Right cardiac atrium (tissue), 5 donors: ENCODE measurements at regions not wholly inside any gene's neighbourhood (a gene's known extent, or its start where the extent isn't known, plus 50 kb on each side); places are given as distances from the start of the nearest gene placed in this dataset.
A peak's percentile ranks its signal among the peaks of the same experiment; 100 is the strongest.

Experiments used
- ATAC-seq, 2 donors: fragments of 200-7000 bp; cut with Tn5 transposase; one replicate each; pipeline versions ENCODE4 v1.8.0 to v1.9.1; 2020; ENCODE audit warnings: moderate library complexity in 2 of 2, mild to moderate bottlenecking in 1 of 2
- DNase-seq, 3 donors: peaks; one replicate each; pipeline ENCODE4 v3.0.0-alpha.2; 2020
- H3K27ac ChIP-seq: one replicate; pipeline ENCODE4 v1.5.1; 2013; ENCODE audit warnings: mild to moderate bottlenecking, low read length, control low read depth, moderate library complexity
- H3K27me3 ChIP-seq: one replicate; pipeline ENCODE4 v1.6.1; 2013; ENCODE audit not compliant: control insufficient read depth, insufficient read depth
- H3K4me1 ChIP-seq: one replicate; pipeline ENCODE4 v1.6.1; 2013; ENCODE audit warnings: low read length; ENCODE audit not compliant: control insufficient read depth, insufficient read depth
- H3K4me3 ChIP-seq: one replicate; pipeline ENCODE4 v1.5.1; 2013; ENCODE audit warnings: low read length, control low read depth
- H3K9me3 ChIP-seq: one replicate; pipeline ENCODE4 v1.6.1; 2013; ENCODE audit warnings: low read length; ENCODE audit not compliant: control insufficient read depth
- WGBS: extraction: QIAGEN DNeasy Blood & Tissue Kit; methylation state at CpG from one replicate; pipeline ENCODE4 v1.1.7; 2013; 5-methylcytosine and 5-hydroxymethylcytosine counted together
- intact Hi-C, 4 donors: fragments of 100-400 bp; cut with DNase I; formaldehyde crosslinking; loops; one replicate each; pipeline versions ENCODE4 v1.11.0 to v1.14.0; 2022 to 2023
- donor health status: healthy with polysubstance abuse.
- donor health status: DM: no; HTN: yes; CAD: no.
- donor health status: DM: no; HTN: no; CAD: no.
- donor health status: DM: no; HTN: yes; CAD: no; lungs with severe emphysema.
- donor health status: DM: yes; HTN: yes; CAD: no.

DNA sequence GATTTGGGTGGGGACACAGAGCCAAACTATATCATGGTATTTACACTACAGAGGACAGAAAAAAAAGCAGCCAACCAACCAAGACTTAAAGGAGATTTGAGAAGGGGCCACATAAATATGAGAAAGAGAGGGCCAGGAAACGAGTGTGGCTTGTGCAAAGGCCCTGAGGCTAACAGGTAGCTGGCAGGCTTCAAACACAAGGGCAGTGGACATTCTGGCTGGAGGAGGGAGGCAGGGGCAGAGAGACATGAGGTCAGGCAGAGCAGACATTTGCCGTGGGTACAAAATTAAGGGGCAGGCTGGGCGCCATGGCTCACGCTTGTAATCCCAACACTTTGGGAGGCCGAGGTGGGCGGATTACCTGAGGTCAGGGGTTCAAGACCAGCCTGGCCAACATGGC lies 278.7 kb downstream of the FOXO1 start:
- H3K4me3 ChIP-seq = no peak overlapping the region
- DNase-seq (no peak), ATAC-seq (no peak)
- peaks cover 2% of the 10 kb centered on the region for H3K4me1 ChIP-seq
- H3K27me3 ChIP-seq = no peaks in the 10 kb centered on the region
- WGBS = 98% methylated on average over 6 of the region's 6 CpGs
- H3K27ac ChIP-seq = no peak overlapping the region
- no peaks in the 10 kb centered on the region for H3K9me3 ChIP-seq
- intact Hi-C loops = no loop called here

DNA sequence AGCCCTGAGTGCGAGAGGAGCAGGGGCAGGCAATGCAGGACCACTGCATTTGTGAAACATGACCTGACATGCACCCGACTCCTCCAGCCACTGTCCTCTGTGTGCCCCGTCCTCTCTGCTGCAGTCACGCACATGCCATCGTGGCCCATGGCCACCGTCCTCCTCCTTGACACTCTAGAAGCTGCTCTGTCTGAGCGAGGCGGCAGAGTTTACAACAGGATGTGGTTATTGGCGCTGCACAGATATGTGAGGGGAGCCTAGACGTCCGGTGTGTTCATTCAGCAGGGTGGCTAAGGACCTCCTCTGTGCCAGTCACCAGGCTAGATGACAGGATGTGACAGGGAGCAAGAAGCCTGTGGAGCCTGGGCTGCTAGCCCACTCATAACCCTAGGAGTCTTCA lies 277.8 kb downstream of the FOXO1 start:
- Histone ChIP-seq H3K4me1 (peaks cover 2% of the 10 kb centered on the region), H3K27me3 (no peaks in the 10 kb centered on the region), H3K9me3 (no peaks in the 10 kb centered on the region), H3K27ac (no peak overlapping the region), H3K4me3 (no peak overlapping the region)
- ATAC-seq (peak; percentile 68 to 73), DNase-seq (peak in 1 of 3 donors; percentile 68)
- intact Hi-C loops = no loop called here
- 70% methylated on average over 11 of the region's 11 CpGs for WGBS

DNA sequence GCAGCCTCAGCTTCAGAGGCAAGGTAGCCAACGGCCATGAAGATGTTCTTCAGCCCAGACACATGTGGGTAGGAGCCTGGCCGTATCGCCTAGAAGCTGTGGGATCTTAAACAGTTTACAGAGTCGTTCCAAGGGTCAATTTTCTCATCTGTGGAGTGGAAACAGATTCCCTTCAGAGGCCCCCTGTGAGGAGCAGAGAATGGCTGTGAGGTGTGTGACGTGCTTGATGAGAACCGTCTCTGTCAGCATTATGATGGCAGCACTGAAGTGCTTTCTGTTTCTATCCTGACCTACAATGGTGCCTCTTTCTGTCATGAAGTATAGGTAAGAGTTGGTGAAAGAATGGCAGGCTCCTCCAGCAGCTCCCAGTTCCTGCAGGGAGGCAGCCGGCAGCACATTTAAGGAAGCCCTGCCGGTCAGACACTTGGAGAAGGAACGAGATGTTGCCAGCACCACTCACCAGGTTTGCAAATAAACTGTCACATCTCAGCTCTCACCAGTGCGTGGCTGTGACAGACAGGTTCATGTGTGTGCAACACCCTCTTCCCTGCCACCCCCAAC lies 277.3 kb downstream of the FOXO1 start:
- H3K9me3 ChIP-seq = no peaks in the 10 kb centered on the region
- no peak overlapping the region for H3K27ac ChIP-seq
- no peak for DNase-seq
- H3K4me3 ChIP-seq = no peak overlapping the region
- no peaks in the 10 kb centered on the region for H3K4me1 ChIP-seq
- 63% methylated on average over 10 of the region's 10 CpGs for WGBS
- H3K27me3 ChIP-seq = no peaks in the 10 kb centered on the region
- intact Hi-C loops = no loop called here
- ATAC-seq = peak in 1 of 2 donors; percentile 31

DNA sequence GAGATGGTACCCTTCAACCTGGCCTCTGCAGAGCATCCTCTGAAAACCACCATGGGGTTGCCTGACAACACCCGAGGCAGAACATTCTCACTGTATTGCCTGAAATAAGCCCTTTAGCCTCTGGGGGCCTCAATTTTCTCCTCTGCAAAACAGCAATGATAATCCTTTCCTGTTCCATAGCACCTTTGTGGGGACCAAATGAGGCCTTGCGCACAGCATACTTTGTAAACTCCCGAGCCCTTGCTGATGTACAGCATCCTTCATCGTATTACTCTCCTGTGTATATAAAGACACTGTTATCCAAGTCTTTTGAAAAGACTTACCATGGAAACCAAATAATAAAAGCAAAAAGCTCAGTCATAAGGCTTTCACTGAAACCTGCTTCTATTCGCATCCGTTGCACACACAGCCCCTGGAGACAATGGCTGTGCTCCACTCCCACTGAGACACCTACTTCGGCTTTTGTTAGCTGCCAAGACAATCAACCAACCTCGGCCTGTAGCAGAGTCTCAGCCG lies 276.0 kb downstream of the FOXO1 start:
- no peaks in the 10 kb centered on the region for H3K9me3 ChIP-seq
- H3K4me1 ChIP-seq = no peaks in the 10 kb centered on the region
- H3K27ac ChIP-seq = no peak overlapping the region
- intact Hi-C loops = no loop called here
- ATAC-seq (peak in 1 of 2 donors; percentile 70), DNase-seq (no peak)
- WGBS = 73% methylated on average over 9 of the region's 9 CpGs
- no peak overlapping the region for H3K4me3 ChIP-seq
- no peaks in the 10 kb centered on the region for H3K27me3 ChIP-seq

DNA sequence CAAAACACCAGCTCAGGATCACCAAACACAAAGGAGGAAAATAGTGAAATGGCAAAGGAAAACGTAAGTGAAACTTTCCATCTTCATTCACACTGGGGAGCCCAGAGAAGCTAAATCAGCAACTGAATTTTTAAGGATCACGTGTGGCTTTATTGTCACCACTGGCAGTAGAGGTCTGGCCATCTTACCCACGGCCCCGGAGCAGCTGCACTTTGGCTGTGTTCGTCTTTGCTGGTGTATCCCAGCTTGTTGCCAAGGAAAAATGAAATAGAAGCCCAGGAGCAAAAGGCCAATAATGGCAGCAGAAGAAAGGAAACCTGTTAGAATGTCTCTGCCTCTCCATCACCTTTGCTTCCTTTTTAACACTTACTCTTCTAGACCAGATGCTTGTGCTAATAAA lies 274.7 kb downstream of the FOXO1 start:
- ATAC-seq (no peak), DNase-seq (no peak)
- intact Hi-C loops = no loop called here
- Histone ChIP-seq H3K4me3 (no peak overlapping the region), H3K9me3 (no peaks in the 10 kb centered on the region), H3K27ac (no peak overlapping the region), H3K27me3 (no peaks in the 10 kb centered on the region), H3K4me1 (no peaks in the 10 kb centered on the region)
- WGBS = 75% methylated on average over 5 of the region's 5 CpGs

DNA sequence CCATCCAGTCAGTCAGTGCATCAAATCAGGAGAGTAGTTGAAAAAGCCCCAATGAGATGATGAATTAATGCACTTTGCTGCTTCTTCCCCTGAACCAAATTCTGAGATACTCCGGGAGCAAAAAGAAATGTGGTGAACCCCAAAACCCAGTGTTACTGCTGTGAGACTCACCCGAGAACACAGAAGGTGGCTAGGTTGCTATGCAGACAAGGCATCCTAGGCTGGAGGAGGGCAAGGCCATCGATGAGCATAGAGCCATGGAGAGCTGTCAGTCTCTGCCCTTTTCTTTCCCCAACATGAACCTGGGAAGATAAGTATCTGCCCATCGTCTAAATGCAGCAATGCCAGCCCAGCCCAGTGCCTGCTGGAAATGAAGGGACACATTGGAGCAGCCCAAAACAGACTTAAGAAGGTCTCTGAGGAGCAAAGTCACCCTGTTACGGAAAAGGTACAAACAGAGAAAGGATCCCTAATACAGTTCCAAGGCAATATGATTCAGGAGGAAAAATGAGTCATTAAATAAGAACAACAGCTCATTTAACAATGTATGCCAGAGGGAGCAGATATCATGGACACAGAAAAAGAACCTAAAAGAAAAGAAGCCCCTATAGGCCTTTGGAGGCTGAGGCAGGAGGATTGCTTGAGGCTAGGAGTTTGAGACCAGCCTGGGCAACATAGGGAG lies 272.0 kb downstream of the FOXO1 start:
- H3K27me3 ChIP-seq = no peaks in the 10 kb centered on the region
- DNase-seq = no peak
- intact Hi-C loops = no loop called here
- whole genome bisulfite sequencing = 93% methylated on average over 5 of the region's 5 CpGs
- no peaks in the 10 kb centered on the region for H3K4me1 ChIP-seq
- no peaks in the 10 kb centered on the region for H3K9me3 ChIP-seq
- no peak overlapping the region for H3K4me3 ChIP-seq
- H3K27ac ChIP-seq = no peak overlapping the region
- no peak for ATAC-seq

DNA sequence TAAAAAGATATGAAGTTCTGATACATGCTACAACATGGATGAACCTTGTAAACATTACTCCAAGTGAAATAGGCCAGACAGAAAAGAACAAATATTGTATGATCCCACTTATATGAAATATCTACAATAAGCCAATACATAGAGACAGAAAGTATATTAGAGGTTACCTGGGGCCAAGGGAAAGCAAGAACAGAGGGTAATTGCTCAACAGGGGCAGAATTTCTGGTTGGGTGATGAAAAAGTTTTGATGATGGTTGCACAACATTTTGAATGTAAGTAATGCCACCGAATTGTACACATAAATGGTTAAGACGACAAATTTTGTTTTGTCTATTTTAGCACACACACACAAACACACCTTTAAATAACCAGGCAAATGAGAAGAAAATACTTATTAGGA lies 268.4 kb downstream of the FOXO1 start:
- H3K27me3 ChIP-seq = no peaks in the 10 kb centered on the region
- 87% methylated on average over 2 of the region's 2 CpGs for WGBS
- DNase-seq (no peak), ATAC-seq (no peak)
- intact Hi-C loops = no loop called here
- H3K9me3 ChIP-seq = no peaks in the 10 kb centered on the region
- H3K27ac ChIP-seq = no peak overlapping the region
- H3K4me1 ChIP-seq = peaks cover 2% of the 10 kb centered on the region
- H3K4me3 ChIP-seq = no peak overlapping the region

DNA sequence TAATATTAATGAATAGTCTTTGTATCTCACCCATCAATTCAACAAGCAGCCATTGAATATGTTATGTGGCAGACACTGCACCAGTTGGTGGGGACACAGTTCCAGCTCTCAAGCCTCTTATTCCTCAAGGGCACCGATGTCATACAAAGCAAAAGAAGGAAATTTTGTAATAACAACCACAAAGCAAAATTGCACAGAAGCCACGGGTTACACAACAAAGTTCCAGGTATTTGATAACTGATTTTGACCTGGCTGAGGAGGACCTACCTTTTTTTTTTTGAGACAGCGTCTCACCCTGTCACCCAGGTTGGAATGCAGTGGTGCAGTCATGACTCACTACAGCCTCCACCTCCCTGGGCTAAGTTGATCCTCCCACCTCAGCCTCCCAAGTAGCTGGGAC lies 266.7 kb downstream of the FOXO1 start:
- H3K27ac ChIP-seq = no peak overlapping the region
- no peaks in the 10 kb centered on the region for H3K9me3 ChIP-seq
- intact Hi-C loops = loop anchor here in 2 of 4 donors (10.0 kb wide), 2 partner anchors 75 to 265 kb away; partner anchors contain the start of gene FOXO1 (in 2 of the 2)
- H3K4me1 ChIP-seq = peaks cover 5% of the 10 kb centered on the region
- ATAC-seq = no peak
- WGBS = 88% methylated on average over 3 of the region's 3 CpGs
- H3K4me3 ChIP-seq = no peak overlapping the region
- no peak for DNase-seq
- no peaks in the 10 kb centered on the region for H3K27me3 ChIP-seq

DNA sequence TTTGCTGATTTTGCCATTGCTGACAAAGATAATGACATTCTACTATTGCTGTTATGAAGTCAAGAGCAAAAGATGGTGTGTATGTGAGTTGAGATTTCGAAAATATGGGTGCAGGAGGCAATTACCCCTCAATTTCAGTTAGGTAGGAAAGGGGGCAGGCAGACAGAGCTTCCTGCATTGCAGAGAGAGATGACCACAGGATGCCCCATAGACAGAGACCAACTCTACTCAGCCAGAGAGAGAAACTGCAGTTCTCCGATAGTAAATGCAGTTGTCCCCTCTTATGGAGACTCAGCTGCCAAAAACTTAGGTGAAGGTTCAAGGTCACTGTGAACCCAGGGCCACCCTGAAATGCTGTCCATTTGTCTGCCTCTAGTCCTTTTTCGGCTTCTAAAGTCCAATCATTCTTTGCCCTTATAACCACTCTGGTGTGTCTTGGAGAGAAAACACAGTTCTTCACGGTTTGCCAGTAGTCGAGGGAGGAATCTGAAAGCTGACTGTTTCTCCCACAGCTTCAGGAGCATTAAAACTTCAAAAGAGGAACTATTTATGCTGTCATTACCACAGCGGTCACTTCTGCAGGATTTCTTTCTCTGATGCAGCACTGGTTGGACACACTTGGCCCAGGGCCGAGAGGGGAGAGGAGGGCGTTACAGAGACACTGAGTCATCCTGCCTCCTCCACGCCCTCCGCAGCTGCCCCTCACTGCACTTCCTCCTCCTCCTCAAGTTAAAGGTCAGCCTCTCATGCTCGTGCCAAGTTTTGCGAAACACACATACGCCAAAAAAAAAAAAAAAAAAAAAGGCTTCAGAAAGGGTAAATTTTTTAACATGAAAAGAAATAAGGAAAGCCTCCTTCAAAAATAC lies 264.3 kb downstream of the FOXO1 start:
- Histone ChIP-seq H3K4me1 (peaks cover 9% of the 10 kb centered on the region), H3K27ac (peak overlapping the region; percentile 73), H3K27me3 (no peaks in the 10 kb centered on the region), H3K4me3 (no peak overlapping the region), H3K9me3 (no peaks in the 10 kb centered on the region)
- 21% methylated on average over 13 of the region's 13 CpGs for WGBS
- peak; percentile 97 for ATAC-seq
- intact Hi-C loops = loop anchor here in 2 of 4 donors (10.0 kb wide), 2 partner anchors 73 to 263 kb away; partner anchors contain the start of gene FOXO1 (in 2 of the 2)
- DNase-seq = peak; percentile 98 to 99 (median 99)

DNA sequence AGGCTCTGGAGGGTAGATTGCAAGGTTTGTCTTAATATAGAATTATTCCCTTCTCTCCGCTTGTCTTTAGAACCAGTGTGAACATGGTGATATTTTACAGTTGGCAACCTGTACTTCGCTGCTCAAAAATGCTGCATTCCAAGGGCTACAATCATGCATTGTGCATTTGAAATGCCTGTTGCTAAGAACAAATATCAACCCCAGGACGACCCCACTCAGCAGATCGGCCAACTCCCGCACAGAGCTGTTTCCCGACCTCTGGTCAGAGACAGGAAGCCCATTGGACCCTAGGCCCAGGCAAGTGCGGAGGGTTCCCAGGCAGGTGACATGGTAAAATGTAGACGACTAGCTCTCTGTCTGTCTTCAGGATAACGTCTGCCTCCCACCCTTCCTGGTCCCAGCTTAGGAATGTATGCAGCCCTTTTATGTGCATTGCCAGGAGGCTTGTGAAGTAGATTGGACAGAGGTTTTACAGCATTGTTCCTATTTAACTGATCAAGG lies 263.5 kb downstream of the FOXO1 start:
- Histone ChIP-seq H3K9me3 (no peaks in the 10 kb centered on the region), H3K4me3 (no peak overlapping the region), H3K27me3 (no peaks in the 10 kb centered on the region), H3K27ac (peak overlapping the region; percentile 81), H3K4me1 (peaks cover 9% of the 10 kb centered on the region)
- ATAC-seq (peak in 1 of 2 donors; percentile 42), DNase-seq (peak in 1 of 3 donors; percentile 64)
- WGBS = 36% methylated on average over 9 of the region's 9 CpGs
- intact Hi-C loops = loop anchor here in 2 of 4 donors (10.0 kb wide), 2 partner anchors 72 to 262 kb away; partner anchors contain the start of gene FOXO1 (in 2 of the 2)
